ENCODE measurements at regions not wholly inside any gene's neighbourhood (a gene's known extent, or its start where the extent isn't known, plus 50 kb on each side); places are given as distances from the start of the nearest gene placed in this dataset.

DNA sequence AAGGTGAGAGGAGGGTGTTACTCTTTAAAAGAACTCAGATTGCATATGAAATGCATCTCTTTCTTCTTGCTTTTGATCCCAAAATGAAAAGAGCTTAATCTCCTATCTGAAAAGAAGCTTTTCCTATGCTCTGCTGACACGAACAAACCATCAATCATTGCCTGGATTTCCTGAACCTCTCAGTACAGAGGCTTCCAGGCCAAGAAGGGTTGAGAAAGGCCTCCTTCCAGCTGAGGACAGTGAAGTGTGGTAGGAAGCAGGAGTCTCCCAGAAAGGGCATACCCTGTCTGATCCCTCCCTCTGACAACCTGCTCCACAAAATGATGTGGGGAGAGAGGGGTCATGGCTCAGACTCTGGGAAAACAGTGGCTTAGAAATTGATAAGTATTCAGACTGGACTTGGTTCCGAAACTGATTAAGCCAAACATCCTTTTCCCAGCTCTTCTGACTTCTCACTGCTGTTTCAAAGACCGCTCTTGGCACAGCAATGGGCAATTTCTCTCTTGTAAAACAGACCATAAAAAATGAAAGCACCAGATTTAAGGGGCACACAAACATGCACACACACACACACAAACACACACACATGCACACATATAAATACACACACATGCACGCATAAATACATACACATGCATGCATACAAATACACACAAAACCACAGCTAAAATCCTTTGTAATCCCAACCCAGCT lies 310.3 kb downstream of the SIPA1L2 start:
- in situ Hi-C loops (cut with MboI) = no loop called here
- H3K4me3 ChIP-seq = no peak overlapping the region
- intact Hi-C loops (cut with micrococcal nuclease) = no loop called here
- H3K4me1 ChIP-seq (replicated peaks in 1 of 2; ENCODE audit: control insufficient read depth in 2 of 2, insufficient read depth in 2 of 2, low read length in 2 of 2) = no peaks in the 10 kb centered on the region
- 0 out of 2 replicates have a peak, but pooled peaks cover 3% of the 10 kb centered on the region for H3K9me3 ChIP-seq (replicated peaks; ENCODE audit: control insufficient read depth, insufficient read depth, low read depth, low read length)
- H3K27me3 ChIP-seq (ENCODE audit: control insufficient read depth in 2 of 2, insufficient read depth in 2 of 2, low read length in 2 of 2) = no peaks in the 10 kb centered on the region
- no peak overlapping the region for H3K27ac ChIP-seq (ENCODE audit: extremely low read depth, low read depth, low read length)
- ATAC-seq (no peak), DNase-seq (ENCODE audit: extremely low read depth in 1 of 4, low spot score in 3 of 4) (no peak), FAIRE-seq (no peak)
- H3K36me3 ChIP-seq (ENCODE audit: control insufficient read depth, insufficient read depth, low read length) = no peaks in the 10 kb centered on the region
- ChIA-PET CTCF (ENCODE audit: low intra/inter-chr PET ratio) (no interaction called here), POLR2A (interaction anchor here (0.7 kb wide), 1 partner anchor 9 kb away, joined by 6 read pairs; no protein-coding TSS in a partner anchor)
- no TSS peak for BruUV-seq (replicated peaks)
- H4K20me1 ChIP-seq (replicated peaks; ENCODE audit: control insufficient read depth, insufficient read depth, low read length) = no peaks in the 10 kb centered on the region
- H2AFZ ChIP-seq (ENCODE audit: low read depth, low read length) = no peak overlapping the region
- H3K79me2 ChIP-seq (ENCODE audit: control insufficient read depth, insufficient read depth, low read length) = no peaks in the 10 kb centered on the region
- H3K4me2 ChIP-seq (ENCODE audit: insufficient read depth, low read length) = no peak overlapping the region
- 2% methylated on average over 4 of the region's 4 CpGs for WGBS (ENCODE audit: insufficient coverage, low coverage, missing lambda C conversion rate)
- no peaks in the 10 kb centered on the region for H3K9me1 ChIP-seq (ENCODE audit: control insufficient read depth, insufficient read depth, low read length)
- H3K9ac ChIP-seq (ENCODE audit: insufficient read depth in 1 of 2, low read depth in 2 of 2, low read length in 2 of 2) = no peak overlapping the region
- TF ChIP-seq NR4A1 (CRISPR knock-in tag; IDR thresholded peaks at IDR 0.05) = no peak
- no peak for TF ChIP-seq NR4A1 (tag; IDR thresholded peaks at IDR 0.05)
- TF ChIP-seq KLF1 (tag; IDR thresholded peaks at IDR 0.05) = no peak
- TF ChIP-seq RFX5 (IDR thresholded peaks at IDR 0.05; ENCODE audit: low read depth, low read length) = no peak
- TF ChIP-seq MYC (IDR thresholded peaks at IDR 0.05; ENCODE audit: low read depth, low read length) = no peak
- no peak for TF ChIP-seq MYC (CRISPR knock-in tag; IDR thresholded peaks at IDR 0.05; ENCODE audit: borderline replicate concordance, low read depth)
- TF ChIP-seq ELK1 (CRISPR knock-in tag; IDR thresholded peaks at IDR 0.05) = no peak
- TF ChIP-seq ETV6 (IDR thresholded peaks at IDR 0.05; ENCODE audit: borderline replicate concordance in 1 of 2, low read depth in 2 of 2, low read length in 1 of 2) = no peak
- TF ChIP-seq ETV6 (CRISPR knock-in tag; IDR thresholded peaks at IDR 0.05; ENCODE audit: borderline replicate concordance) = no peak
- TF ChIP-seq MCM3 (IDR thresholded peaks at IDR 0.05) = no peak
- no peak for TF ChIP-seq MECOM (CRISPR knock-in tag; IDR thresholded peaks at IDR 0.05)
- TF ChIP-seq, protein P1, sequence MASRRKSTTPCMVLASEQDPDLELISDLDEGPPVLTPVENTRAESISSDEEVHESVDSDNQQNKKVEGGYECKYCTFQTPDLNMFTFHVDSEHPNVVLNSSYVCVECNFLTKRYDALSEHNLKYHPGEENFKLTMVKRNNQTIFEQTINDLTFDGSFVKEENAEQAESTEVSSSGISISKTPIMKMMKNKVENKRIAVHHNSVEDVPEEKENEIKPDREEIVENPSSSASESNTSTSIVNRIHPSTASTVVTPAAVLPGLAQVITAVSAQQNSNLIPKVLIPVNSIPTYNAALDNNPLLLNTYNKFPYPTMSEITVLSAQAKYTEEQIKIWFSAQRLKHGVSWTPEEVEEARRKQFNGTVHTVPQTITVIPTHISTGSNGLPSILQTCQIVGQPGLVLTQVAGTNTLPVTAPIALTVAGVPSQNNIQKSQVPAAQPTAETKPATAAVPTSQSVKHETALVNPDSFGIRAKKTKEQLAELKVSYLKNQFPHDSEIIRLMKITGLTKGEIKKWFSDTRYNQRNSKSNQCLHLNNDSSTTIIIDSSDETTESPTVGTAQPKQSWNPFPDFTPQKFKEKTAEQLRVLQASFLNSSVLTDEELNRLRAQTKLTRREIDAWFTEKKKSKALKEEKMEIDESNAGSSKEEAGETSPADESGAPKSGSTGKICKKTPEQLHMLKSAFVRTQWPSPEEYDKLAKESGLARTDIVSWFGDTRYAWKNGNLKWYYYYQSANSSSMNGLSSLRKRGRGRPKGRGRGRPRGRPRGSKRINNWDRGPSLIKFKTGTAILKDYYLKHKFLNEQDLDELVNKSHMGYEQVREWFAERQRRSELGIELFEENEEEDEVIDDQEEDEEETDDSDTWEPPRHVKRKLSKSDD (conservative IDR thresholded peaks at IDR 0.05; ENCODE audit: low read length) = no peak
- TF ChIP-seq, protein P2, sequence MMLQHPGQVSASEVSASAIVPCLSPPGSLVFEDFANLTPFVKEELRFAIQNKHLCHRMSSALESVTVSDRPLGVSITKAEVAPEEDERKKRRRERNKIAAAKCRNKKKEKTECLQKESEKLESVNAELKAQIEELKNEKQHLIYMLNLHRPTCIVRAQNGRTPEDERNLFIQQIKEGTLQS (IDR thresholded peaks at IDR 0.05) = no peak
- TF ChIP-seq, protein P2 (CRISPR knock-in tag; conservative IDR thresholded peaks at IDR 0.05) = no peak
- TF ChIP-seq, protein P3, sequence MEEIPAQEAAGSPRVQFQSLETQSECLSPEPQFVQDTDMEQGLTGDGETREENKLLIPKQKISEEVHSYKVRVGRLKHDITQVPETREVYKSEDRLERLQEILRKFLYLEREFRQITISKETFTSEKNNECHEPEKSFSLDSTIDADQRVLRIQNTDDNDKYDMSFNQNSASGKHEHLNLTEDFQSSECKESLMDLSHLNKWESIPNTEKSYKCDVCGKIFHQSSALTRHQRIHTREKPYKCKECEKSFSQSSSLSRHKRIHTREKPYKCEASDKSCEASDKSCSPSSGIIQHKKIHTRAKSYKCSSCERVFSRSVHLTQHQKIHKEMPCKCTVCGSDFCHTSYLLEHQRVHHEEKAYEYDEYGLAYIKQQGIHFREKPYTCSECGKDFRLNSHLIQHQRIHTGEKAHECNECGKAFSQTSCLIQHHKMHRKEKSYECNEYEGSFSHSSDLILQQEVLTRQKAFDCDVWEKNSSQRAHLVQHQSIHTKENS (CRISPR knock-in tag; IDR thresholded peaks at IDR 0.05) = no peak
- TF ChIP-seq, protein P4, sequence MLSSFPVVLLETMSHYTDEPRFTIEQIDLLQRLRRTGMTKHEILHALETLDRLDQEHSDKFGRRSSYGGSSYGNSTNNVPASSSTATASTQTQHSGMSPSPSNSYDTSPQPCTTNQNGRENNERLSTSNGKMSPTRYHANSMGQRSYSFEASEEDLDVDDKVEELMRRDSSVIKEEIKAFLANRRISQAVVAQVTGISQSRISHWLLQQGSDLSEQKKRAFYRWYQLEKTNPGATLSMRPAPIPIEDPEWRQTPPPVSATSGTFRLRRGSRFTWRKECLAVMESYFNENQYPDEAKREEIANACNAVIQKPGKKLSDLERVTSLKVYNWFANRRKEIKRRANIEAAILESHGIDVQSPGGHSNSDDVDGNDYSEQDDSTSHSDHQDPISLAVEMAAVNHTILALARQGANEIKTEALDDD (IDR thresholded peaks at IDR 0.05) = no peak
- TF ChIP-seq MED1 (CRISPR knock-in tag; IDR thresholded peaks at IDR 0.05; ENCODE audit: borderline replicate concordance) = no peak

Data from K562 (cell line).